HG03097 (cell line): ENCODE measurements at regions not wholly inside any gene's neighbourhood (a gene's known extent, or its start where the extent isn't known, plus 50 kb on each side); places are given as distances from the start of the nearest gene placed in this dataset.

Experiments used
- ATAC-seq: cut with Tn5 transposase; IDR thresholded peaks from one replicate; pipeline ENCODE4 v1.9.1; 2021; ENCODE audit not compliant: unreplicated experiment, low FRiP score

GRCh38 chr7:22676385-22676784 is 50.6 kb upstream of the IL6 start:
- no peak for ATAC-seq

- ATAC-seq, result no peak
Observed at GRCh38 chr7:22675917-22676343, 51.1 kb upstream of the IL6 start.

- ATAC-seq, result no peak
Observed at GRCh38 chr7:22675421-22675820, 51.6 kb upstream of the IL6 start.

- ATAC-seq, result peak; percentile 83
Observed at GRCh38 chr7:22672846-22673680, 53.9 kb upstream of the IL6 start.

DNA sequence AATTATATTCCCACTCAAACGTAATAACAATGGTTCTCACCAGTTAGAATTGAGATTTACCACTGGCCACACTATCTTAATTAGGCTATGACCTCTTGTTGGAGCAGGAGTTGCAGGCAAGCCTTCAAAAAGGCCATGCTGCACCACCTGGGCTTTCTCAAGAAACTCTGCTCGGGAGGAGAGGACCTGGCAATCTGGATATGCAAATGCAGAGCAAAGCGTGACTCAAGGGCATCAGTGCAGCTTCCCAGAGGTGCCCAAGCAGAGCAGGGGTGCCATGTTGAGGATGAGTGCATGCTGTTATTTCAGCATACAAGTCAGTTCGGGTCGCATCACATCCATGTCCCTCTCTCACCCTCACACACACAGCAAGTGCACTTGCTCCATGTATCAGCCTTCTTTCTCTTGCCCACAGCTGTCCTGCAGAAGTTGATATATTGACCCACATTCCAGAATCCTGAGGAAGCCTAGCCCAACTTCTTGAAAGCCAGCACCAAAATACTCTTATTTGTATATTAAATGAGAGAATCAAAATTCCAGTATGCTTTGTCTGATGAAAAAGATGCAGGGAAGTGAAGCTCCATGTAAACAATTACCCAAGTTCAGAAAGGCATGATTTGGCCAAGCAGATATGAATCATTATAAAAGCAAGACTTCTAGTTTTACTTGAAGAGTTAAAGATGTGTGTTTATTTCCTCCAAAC is 55.7 kb upstream of the IL6 start:
- ATAC-seq, result no peak

- no peak for ATAC-seq
Observed at GRCh38 chr7:22670422-22670815, 56.6 kb upstream of the IL6 start.

GRCh38 chr7:22669692-22670421 is 57.1 kb upstream of the IL6 start:
- no peak for ATAC-seq

DNA sequence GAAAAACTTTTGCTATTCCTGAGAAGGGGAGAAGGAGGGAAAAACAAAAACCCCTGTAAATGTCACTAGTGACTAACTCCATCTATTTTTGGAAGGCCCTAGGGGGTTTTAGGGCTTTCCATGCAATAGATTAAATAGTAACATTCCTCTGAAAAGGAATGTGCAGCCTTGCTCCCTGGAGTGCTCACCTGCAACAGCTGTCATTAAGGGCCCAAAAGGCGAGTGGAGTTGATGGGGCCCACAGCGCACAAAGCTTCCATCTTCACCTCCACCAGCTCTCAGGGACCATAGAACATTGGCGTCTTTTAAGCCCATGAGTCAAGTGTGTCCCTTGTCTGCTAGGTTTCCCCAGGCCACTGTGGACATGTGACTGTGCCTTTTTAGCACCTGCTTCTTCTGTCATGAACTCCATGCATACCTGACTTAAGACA is 58.0 kb upstream of the IL6 start:
- ATAC-seq, result no peak

- no peak for ATAC-seq
Observed at GRCh38 chr7:22667562-22668239, 59.3 kb upstream of the IL6 start.

DNA sequence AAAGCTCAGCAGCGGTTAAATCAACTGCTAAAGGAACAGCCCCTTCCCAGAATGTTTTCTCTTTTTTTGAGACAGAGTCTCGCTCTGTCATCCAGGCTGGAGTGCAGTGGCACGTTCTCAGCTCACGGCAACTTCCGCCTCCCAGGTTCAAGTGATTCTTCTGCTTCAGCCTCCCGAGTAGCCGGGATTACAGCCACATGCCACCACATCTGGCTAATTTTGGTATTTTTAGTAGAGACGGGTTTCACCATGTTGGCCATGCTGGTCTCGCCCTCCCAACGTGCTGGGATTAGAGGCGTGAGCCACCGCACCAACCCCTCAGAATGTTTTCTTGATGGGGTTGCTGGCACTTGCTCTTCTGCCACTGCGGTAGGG is 59.8 kb upstream of the IL6 start:
- no peak for ATAC-seq

GRCh38 chr7:22666732-22667131 is 60.3 kb upstream of the IL6 start:
- ATAC-seq, result no peak

- no peak for ATAC-seq
Observed at GRCh38 chr7:22665923-22666322, 61.1 kb upstream of the IL6 start.

DNA sequence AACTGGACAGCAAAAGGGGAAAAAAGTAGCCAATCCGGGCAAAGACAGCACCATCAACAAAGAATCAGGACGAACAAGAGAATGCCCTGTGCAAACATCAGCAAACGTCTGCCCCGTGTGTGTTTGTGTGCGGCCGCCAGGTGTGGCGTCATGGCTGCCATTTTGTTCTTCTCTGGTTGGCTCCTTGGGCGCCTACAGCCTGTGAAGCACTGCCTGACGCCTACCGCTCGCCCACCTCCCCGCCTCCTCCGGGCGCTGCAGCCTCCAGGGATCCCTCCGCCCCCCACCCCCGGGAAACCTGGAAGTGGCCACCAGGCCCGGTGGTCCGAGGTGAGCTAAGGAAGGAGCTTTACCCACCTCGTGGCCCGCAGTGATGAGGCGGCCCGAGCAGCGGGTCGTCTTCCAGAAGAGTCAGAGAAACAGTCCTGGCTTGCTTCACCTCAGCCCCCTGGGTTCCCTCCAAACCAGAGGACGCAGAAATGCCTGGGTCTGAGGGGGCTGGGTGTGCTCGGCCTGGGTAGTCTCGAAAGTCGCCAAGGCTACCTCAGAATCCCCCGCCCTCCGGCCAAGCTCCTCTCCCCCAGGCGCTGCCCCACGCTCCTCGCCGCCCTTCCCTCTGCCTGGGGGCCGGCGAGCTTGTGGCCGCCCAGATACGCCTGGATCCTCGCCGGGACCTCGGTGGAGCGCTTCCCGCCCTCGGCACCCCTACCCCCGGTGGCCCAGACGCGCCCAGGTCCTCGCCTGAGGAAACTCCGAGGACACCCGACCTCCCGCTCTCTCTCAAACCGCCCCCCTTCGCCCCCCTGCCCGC is 61.8 kb upstream of the IL6 start:
- no peak for ATAC-seq

DNA sequence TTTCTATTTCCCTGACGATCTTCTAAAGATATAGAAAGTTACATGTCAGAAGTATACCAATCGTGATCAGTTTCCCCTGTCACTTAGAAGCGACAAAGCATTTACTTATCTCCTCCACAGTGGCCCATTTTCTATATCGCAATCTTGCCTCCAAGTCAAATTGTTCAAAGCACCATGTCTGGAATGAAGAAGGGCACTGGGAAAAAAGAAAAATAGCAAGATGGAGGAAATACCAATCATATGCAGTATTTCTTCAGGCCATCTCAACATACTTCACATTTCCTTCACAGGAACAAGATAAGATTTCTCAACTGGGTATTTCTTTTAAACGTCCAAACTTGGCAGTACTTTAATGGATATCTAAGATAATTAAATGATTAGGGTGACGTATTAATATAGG is 63.3 kb upstream of the IL6 start:
- ATAC-seq, result no peak

- ATAC-seq, result no peak
Observed at GRCh38 chr7:22663357-22663718, 63.7 kb upstream of the IL6 start.

DNA sequence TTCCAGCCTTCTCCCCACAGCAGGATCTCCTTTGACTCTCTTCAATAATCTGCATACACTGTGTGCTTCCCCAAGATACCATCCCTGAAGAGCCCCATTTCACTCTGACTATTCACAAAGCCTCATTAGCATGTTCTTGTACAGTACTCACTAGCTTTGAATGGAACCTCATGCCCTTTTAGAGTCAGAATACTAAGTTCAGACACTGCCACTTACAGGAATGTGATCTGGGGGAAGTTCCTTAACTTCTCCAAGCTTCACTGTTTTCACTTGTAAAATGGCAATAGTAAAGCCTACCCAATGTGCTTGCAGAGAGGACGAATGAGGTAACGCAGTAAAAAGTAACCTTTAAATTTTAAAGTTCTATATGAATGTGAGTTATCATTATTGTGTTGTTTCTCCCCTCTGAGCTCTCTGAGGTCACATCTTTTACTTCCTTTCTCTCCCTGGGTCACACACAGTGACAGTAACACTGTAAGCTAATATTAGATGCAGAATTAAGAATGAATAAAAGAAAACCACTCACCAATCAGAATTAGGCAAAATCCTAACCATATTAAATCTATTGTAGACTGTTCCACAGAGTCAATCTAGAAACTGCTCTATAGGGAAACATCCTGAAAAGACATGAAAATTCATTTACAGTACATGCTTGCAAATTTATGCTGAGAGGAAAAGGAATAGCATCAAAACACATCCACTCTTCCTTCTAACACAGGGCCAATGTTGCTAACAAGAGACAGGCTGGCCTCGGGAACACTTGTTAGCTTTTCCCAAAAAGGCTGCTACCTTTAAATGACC is 64.2 kb upstream of the IL6 start:
- ATAC-seq, result no peak

GRCh38 chr7:22662036-22662435 is 65.0 kb upstream of the IL6 start:
- ATAC-seq, result no peak

DNA sequence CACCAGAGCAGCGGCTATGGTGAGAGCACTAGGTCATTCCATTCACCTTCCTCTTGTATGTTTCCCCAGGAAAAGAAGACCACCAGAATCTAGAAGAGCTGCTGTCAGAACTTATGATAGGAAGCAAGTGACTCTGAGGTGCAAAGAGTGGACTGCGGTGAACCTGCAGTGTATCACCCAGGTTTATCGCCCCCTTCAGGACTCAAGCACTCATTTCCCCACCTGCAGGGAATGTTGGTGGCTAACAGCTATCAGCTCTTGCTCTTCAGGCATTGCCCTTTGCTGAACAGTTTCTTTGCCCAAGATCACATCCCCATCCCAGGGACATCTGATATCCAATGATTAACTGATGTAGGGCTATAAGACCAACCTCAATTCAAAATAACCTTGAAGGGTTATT is 66.3 kb upstream of the IL6 start:
- no peak for ATAC-seq

- no peak for ATAC-seq
Observed at GRCh38 chr7:22660293-22660692, 66.7 kb upstream of the IL6 start.
